H9 (cell line): ENCODE measurements at regions not wholly inside any gene's neighbourhood (a gene's known extent, or its start where the extent isn't known, plus 50 kb on each side); places are given as distances from the start of the nearest gene placed in this dataset.

Experiments used
- DNase-seq: peaks from one replicate; pipeline ENCODE4 v3.0.0-alpha.2; 2017
- H2AFZ ChIP-seq: one replicate; pipeline ENCODE4 v1.6.1; 2013; ENCODE audit warnings: mild to moderate bottlenecking, low read length, control low read depth, moderate library complexity
- H2AK5ac ChIP-seq: 2 replicates; pipeline ENCODE4 v1.6.1; 2013; ENCODE audit warnings: low read length, control low read depth, mixed read lengths; ENCODE audit not compliant: insufficient read length
- H2BK120ac ChIP-seq: one replicate; pipeline ENCODE4 v1.6.1; 2013; ENCODE audit warnings: low read depth, mild to moderate bottlenecking, low read length, control low read depth, inconsistent platforms; ENCODE audit not compliant: poor library complexity, severe bottlenecking
- H2BK12ac ChIP-seq: 2 replicates; pipeline ENCODE4 v1.6.1; 2013; ENCODE audit warnings: low read length, control low read depth, mixed read lengths, low read depth; ENCODE audit not compliant: insufficient read length
- H2BK15ac ChIP-seq: 2 replicates; pipeline ENCODE4 v1.6.1; 2013; ENCODE audit warnings: low read depth, low read length, control low read depth
- H2BK20ac ChIP-seq: one replicate; pipeline ENCODE4 v1.6.1; 2013; ENCODE audit warnings: low read depth, mild to moderate bottlenecking, low read length, control low read depth, inconsistent platforms; ENCODE audit not compliant: poor library complexity, severe bottlenecking
- H2BK5ac ChIP-seq: 2 replicates; pipeline ENCODE4 v1.6.1; 2013; ENCODE audit warnings: low read length, control low read depth, mixed read lengths; ENCODE audit not compliant: insufficient read length
- H3K14ac ChIP-seq: 2 replicates; pipeline ENCODE4 v1.6.1; 2013; ENCODE audit warnings: low read length, control low read depth; ENCODE audit not compliant: insufficient read depth
- H3K18ac ChIP-seq: 2 replicates; pipeline ENCODE4 v1.6.1; 2013; ENCODE audit warnings: low read depth, mild to moderate bottlenecking, mixed read lengths, low read length, control low read depth; ENCODE audit not compliant: insufficient read length
- H3K23ac ChIP-seq: 2 replicates; pipeline ENCODE4 v1.6.1; 2013; ENCODE audit warnings: low read length, control low read depth, mixed read lengths, low read depth; ENCODE audit not compliant: insufficient read length
- H3K23me2 ChIP-seq: 2 replicates; pipeline ENCODE4 v1.6.1; 2013; ENCODE audit warnings: low read depth, mild to moderate bottlenecking, mixed read lengths, low read length, control low read depth; ENCODE audit not compliant: insufficient read length, poor library complexity, severe bottlenecking
- H3K27ac ChIP-seq: 2 replicates; pipeline ENCODE4 v1.5.1; 2013; ENCODE audit warnings: low read length, control low read depth, mixed read lengths, low read depth; ENCODE audit not compliant: insufficient read length
- H3K27me3 ChIP-seq: 2 replicates; pipeline ENCODE4 v1.6.1; 2013; ENCODE audit warnings: low read length, control low read depth, inconsistent platforms; ENCODE audit not compliant: insufficient read depth
- H3K4ac ChIP-seq: 2 replicates; pipeline ENCODE4 v1.6.1; 2013; ENCODE audit warnings: low read depth, mild to moderate bottlenecking, control low read depth, inconsistent platforms, low read length, moderate library complexity
- H3K4me1 ChIP-seq: 2 replicates; pipeline ENCODE4 v1.6.1; 2013; ENCODE audit warnings: low read length, control low read depth, inconsistent platforms; ENCODE audit not compliant: insufficient read depth
- H3K4me2 ChIP-seq: 2 replicates; pipeline ENCODE4 v1.6.1; 2013; ENCODE audit warnings: low read length, control low read depth, mixed read lengths; ENCODE audit not compliant: insufficient read length, insufficient read depth
- H3K56ac ChIP-seq: 2 replicates; pipeline ENCODE4 v1.6.1; 2013; ENCODE audit warnings: low read depth, mild to moderate bottlenecking, mixed read lengths, low read length, control low read depth; ENCODE audit not compliant: insufficient read length
- H3K79me1 ChIP-seq: 2 replicates; pipeline ENCODE4 v1.6.1; 2013; ENCODE audit warnings: low read depth, mild to moderate bottlenecking, moderate library complexity, low read length, control low read depth, inconsistent platforms; ENCODE audit not compliant: insufficient read depth, poor library complexity, severe bottlenecking
- H3K79me2 ChIP-seq: 2 replicates; pipeline ENCODE4 v1.6.1; 2013; ENCODE audit warnings: low read length, control low read depth, inconsistent platforms; ENCODE audit not compliant: insufficient read depth
- H3K9ac ChIP-seq: 2 replicates; pipeline ENCODE4 v1.6.1; 2013; ENCODE audit warnings: low read length, control low read depth, mixed read lengths; ENCODE audit not compliant: insufficient read length; ENCODE audit errors: extremely low read depth
- H3K9me3 ChIP-seq: one replicate; pipeline ENCODE4 v1.6.1; 2013; ENCODE audit warnings: low read depth, low read length, inconsistent platforms; ENCODE audit not compliant: control insufficient read depth
- H3T11ph ChIP-seq: one replicate; pipeline ENCODE4 v1.6.1; 2013; ENCODE audit warnings: mild to moderate bottlenecking, low read length, control low read depth, inconsistent platforms
- H4K20me1 ChIP-seq: one replicate; pipeline ENCODE4 v1.6.1; 2013; ENCODE audit not compliant: control insufficient read depth, insufficient read length, insufficient read depth
- H4K5ac ChIP-seq: 2 replicates; pipeline ENCODE4 v1.6.1; 2013; ENCODE audit warnings: low read depth, mild to moderate bottlenecking, mixed read lengths, low read length, control low read depth; ENCODE audit not compliant: insufficient read length
- H4K8ac ChIP-seq: replicated peaks from 2 replicates; pipeline ENCODE4 v1.6.1; 2013; ENCODE audit warnings: low read length, control low read depth, mixed read lengths, low read depth; ENCODE audit not compliant: insufficient read length
- H4K91ac ChIP-seq: 2 replicates; pipeline ENCODE4 v1.6.1; 2013; ENCODE audit warnings: low read depth, mild to moderate bottlenecking, moderate library complexity, mixed read lengths, low read length, control low read depth; ENCODE audit not compliant: insufficient read length
- H3K27ac Mint-ChIP-seq, 3 experiments: 2 replicates in 2 of 3; 3 replicates in 1 of 3; pipeline ENCODE4 v1.8.0; 2020 to 2021; ENCODE audit warnings: mixed read lengths in 3 of 3, mild to moderate bottlenecking in 1 of 3, moderate library complexity in 1 of 3
- H3K27me3 Mint-ChIP-seq: 2 replicates; pipeline ENCODE4 v1.8.0; 2021; ENCODE audit warnings: low read depth, mild to moderate bottlenecking, moderate library complexity, mixed read lengths
- H3K36me3 Mint-ChIP-seq, 3 experiments: 2 replicates in 2 of 3; 3 replicates in 1 of 3; pipeline ENCODE4 v1.8.0; 2020 to 2021; ENCODE audit warnings: low read depth in 3 of 3, mixed read lengths in 3 of 3; ENCODE audit not compliant: insufficient read depth in 1 of 3
- H3K4me1 Mint-ChIP-seq, 2 experiments: 2 replicates each; pipeline ENCODE4 v1.8.0; 2020; ENCODE audit warnings: mixed read lengths in 2 of 2
- H3K4me3 Mint-ChIP-seq, 2 experiments: 2 replicates in 1 of 2; 3 replicates in 1 of 2; pipeline ENCODE4 v1.8.0; 2020 to 2021; ENCODE audit warnings: mild to moderate bottlenecking in 2 of 2, mixed read lengths in 2 of 2, moderate library complexity in 1 of 2
- H3K9me3 Mint-ChIP-seq, 2 experiments: 2 replicates in 1 of 2; 3 replicates in 1 of 2; pipeline ENCODE4 v1.8.0; 2020; ENCODE audit warnings: mild to moderate bottlenecking in 2 of 2, mixed read lengths in 2 of 2, moderate library complexity in 1 of 2
- CTCF ChIP-seq: fragments of 200-600 bp; sonication (generic); conservative IDR thresholded peaks from 3 replicates; pipeline ENCODE4 v1.8.0; 2021; ENCODE audit warnings: antibody characterized with exemption, mild to moderate bottlenecking
- WGBS: extraction: QIAGEN DNeasy Blood & Tissue Kit; methylation state at CpG from one replicate; pipeline ENCODE4 v1.1.7; 2013; ENCODE audit warnings: missing lambda C conversion rate, low lambda C conversion rate, mixed read lengths; ENCODE audit not compliant: insufficient read length; ENCODE audit errors: extremely low coverage; 5-methylcytosine and 5-hydroxymethylcytosine counted together

GRCh38 chr5:52523701-52524100 lies 264.0 kb upstream of the ITGA1 start:
- Histone ChIP-seq H3K18ac (no peak overlapping the region), H3K23me2 (no peaks in the 10 kb centered on the region), H3K4ac (no peak overlapping the region), H3K56ac (no peak overlapping the region), H2BK12ac (no peak overlapping the region), H3K79me2 (no peaks in the 10 kb centered on the region), H3K23ac (no peak overlapping the region), H2AK5ac (no peak overlapping the region), H3K9ac (no peak overlapping the region), H3K27me3 (no peaks in the 10 kb centered on the region), H2BK120ac (no peak overlapping the region), H2BK20ac (no peak overlapping the region), H3K27ac (no peak overlapping the region), H4K91ac (no peak overlapping the region), H3K4me2 (no peak overlapping the region), H3K14ac (no peak overlapping the region), H2BK15ac (no peak overlapping the region), H4K8ac (no peak overlapping the region), H3K79me1 (no peaks in the 10 kb centered on the region), H3K9me3 (no peaks in the 10 kb centered on the region), H3K4me1 (no peaks in the 10 kb centered on the region), H2AFZ (no peak overlapping the region), H3T11ph (no peak overlapping the region), H4K5ac (no peak overlapping the region), H4K20me1 (no peaks in the 10 kb centered on the region), H2BK5ac (no peak overlapping the region)
- no peak for TF ChIP-seq CTCF
- no peaks in the 10 kb centered on the region for H3K36me3 Mint-ChIP-seq
- no peaks in the 10 kb centered on the region; a peak in 2 of 5 replicates for H3K9me3 Mint-ChIP-seq
- no peak overlapping the region for H3K27ac Mint-ChIP-seq
- no peaks in the 10 kb centered on the region for H3K4me1 Mint-ChIP-seq
- no peak overlapping the region for H3K4me3 Mint-ChIP-seq
- no peak for DNase-seq
- WGBS = no CpG with 5 or more reads among the region's 4 CpGs
- no peaks in the 10 kb centered on the region for H3K27me3 Mint-ChIP-seq
